Keratinocyte (primary cell): ENCODE measurements at regions not wholly inside any gene's neighbourhood (a gene's known extent, or its start where the extent isn't known, plus 50 kb on each side); places are given as distances from the start of the nearest gene placed in this dataset.

Source experiments
- DNase-seq: peaks from one replicate; pipeline ENCODE4 v3.0.0-alpha.2; 2011; ENCODE audit warnings: low read depth, missing footprints, low spot score
- FAIRE-seq: peaks from 2 replicates; lab custom pipeline; 2011; peaks lifted over from hg19 to GRCh38; lab: Jason Lieb, UNC
- H2AFZ ChIP-seq: 2 replicates; pipeline ENCODE4 v1.6.0; 2012; ENCODE audit warnings: low read length, control low read depth, inconsistent platforms; ENCODE audit not compliant: control insufficient read depth
- H3K27ac ChIP-seq: 2 replicates; pipeline ENCODE4 v1.5.1; 2011; ENCODE audit warnings: low read length; ENCODE audit not compliant: control insufficient read depth, insufficient read depth
- H3K27me3 ChIP-seq: 3 replicates; pipeline ENCODE4 v1.6.0; 2011; ENCODE audit warnings: low read length; ENCODE audit not compliant: control insufficient read depth, insufficient read depth; ENCODE audit errors: extremely low read depth
- H3K36me3 ChIP-seq, 2 experiments: 2 replicates in 1 of 2; 3 replicates in 1 of 2; pipeline ENCODE4 v1.5.1; 2011; ENCODE audit warnings: low read length in 2 of 2, mild to moderate bottlenecking in 1 of 2; ENCODE audit not compliant: control insufficient read depth in 2 of 2, insufficient read depth in 2 of 2; ENCODE audit errors: extremely low read depth in 1 of 2
- H3K4me1 ChIP-seq: 3 replicates; pipeline ENCODE4 v1.5.1; 2011; ENCODE audit warnings: low read length; ENCODE audit not compliant: control insufficient read depth, insufficient read depth; ENCODE audit errors: extremely low read depth
- H3K4me2 ChIP-seq: 3 replicates; pipeline ENCODE4 v1.6.0; 2011; ENCODE audit warnings: low read depth, low read length; ENCODE audit not compliant: control insufficient read depth, insufficient read depth; ENCODE audit errors: extremely low read depth
- H3K4me3 ChIP-seq, 3 experiments: fragments of 200-600 bp in 1 of 3; sonication (generic) in 1 of 3; 2 replicates in 2 of 3; 3 replicates in 1 of 3; pipeline ENCODE4 v1.5.1; 2011 to 2016; ENCODE audit warnings: low read length in 3 of 3, mild to moderate bottlenecking in 3 of 3, control low read depth in 2 of 3, inconsistent platforms in 1 of 3, low read depth in 1 of 3, mixed read lengths in 1 of 3, mixed run types in 1 of 3, moderate library complexity in 1 of 3; ENCODE audit not compliant: control insufficient read depth in 2 of 3, insufficient read depth in 2 of 3; ENCODE audit errors: extremely low read depth in 1 of 3
- H3K79me2 ChIP-seq: 2 replicates; pipeline ENCODE4 v1.6.0; 2012; ENCODE audit warnings: low read length; ENCODE audit not compliant: control insufficient read depth, insufficient read depth
- H3K9ac ChIP-seq: 3 replicates; pipeline ENCODE4 v1.6.0; 2011; ENCODE audit warnings: low read length; ENCODE audit not compliant: control insufficient read depth, insufficient read depth; ENCODE audit errors: extremely low read depth
- H3K9me1 ChIP-seq: 3 replicates; pipeline ENCODE4 v1.6.0; 2011; ENCODE audit warnings: low read length; ENCODE audit not compliant: control insufficient read depth, insufficient read depth; ENCODE audit errors: extremely low read depth
- H3K9me3 ChIP-seq: 2 replicates; pipeline ENCODE4 v1.5.1; 2012; ENCODE audit warnings: low read depth, low read length; ENCODE audit not compliant: control insufficient read depth
- H4K20me1 ChIP-seq: 3 replicates; pipeline ENCODE4 v1.6.0; 2011; ENCODE audit warnings: low read length; ENCODE audit not compliant: control insufficient read depth, insufficient read depth; ENCODE audit errors: extremely low read depth
- EZH2 ChIP-seq: IDR thresholded peaks from one replicate; pipeline ENCODE4 v1.6.1; 2012; ENCODE audit warnings: inconsistent platforms, mild to moderate bottlenecking, low read length, moderate library complexity
- dilution Hi-C: fragments of 300-500 bp; cut with MboI; formaldehyde crosslinking; loops from one replicate; pipeline ENCODE4 v1.7.0; 2020; ENCODE audit warnings: low sequenced_read_pairs; ENCODE audit not compliant: extremely low pct_ligation_motif_present
- TF ChIP-seq, protein P1 (sequence below), 3 experiments: IDR thresholded peaks in 1 of 3; conservative IDR thresholded peaks in 1 of 3; optimal IDR thresholded peaks in 1 of 3; 2 replicates in 2 of 3; 3 replicates in 1 of 3; pipeline versions ENCODE3 to v1.5.1; 2011; ENCODE audit warnings: low read length in 3 of 3, mild to moderate bottlenecking in 3 of 3, moderate library complexity in 2 of 3, control low read depth in 1 of 3, inconsistent platforms in 1 of 3; ENCODE audit not compliant: insufficient read depth in 2 of 3; ENCODE audit errors: extremely low read depth in 1 of 3

DNA sequence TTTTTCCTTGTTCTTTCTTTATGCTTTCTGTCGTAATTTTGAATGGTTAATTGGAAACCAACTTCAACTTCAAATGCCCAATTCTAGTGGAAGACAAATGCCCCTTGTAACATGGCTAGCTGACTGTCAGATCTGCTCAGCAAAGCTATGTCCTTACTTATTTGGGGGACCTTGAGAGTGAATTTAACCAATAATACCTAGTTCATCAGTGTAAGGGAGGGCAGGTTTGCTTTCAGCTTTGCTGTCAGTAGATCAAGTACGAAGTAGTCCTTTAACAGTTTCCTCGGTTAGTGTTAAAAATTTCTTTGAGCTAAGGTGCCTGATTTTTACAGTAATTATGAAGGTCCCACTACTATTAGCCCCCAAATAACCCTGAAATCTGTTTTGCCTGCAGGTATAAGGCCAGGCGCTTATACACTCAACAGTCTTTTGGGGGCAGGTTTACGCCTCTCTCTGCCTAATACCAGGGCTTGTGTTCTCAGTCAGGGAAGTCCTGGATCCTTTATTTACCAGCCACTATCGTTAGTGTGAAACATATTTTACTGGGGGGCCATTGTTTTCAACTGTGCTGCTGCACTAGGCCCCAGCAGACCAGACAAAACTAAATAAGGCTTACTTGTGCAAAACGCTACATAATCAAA lies 165.1 kb upstream of the KCNJ3 start:
- Histone ChIP-seq H3K9me1 (no peaks in the 10 kb centered on the region), H3K79me2 (no peaks in the 10 kb centered on the region), H3K4me1 (no peaks in the 10 kb centered on the region), H4K20me1 (no peaks in the 10 kb centered on the region), H3K27me3 (no peaks in the 10 kb centered on the region), H3K4me3 (no peak overlapping the region), H3K36me3 (no peaks in the 10 kb centered on the region), H3K9me3 (no peaks in the 10 kb centered on the region), H3K27ac (no peak overlapping the region), H2AFZ (no peak overlapping the region), H3K9ac (no peak overlapping the region), H3K4me2 (no peak overlapping the region)
- dilution Hi-C loops: no loop called here
- DNase-seq (no peak), FAIRE-seq (no peak)
- no peak for TF ChIP-seq EZH2
- TF ChIP-seq, protein P1, sequence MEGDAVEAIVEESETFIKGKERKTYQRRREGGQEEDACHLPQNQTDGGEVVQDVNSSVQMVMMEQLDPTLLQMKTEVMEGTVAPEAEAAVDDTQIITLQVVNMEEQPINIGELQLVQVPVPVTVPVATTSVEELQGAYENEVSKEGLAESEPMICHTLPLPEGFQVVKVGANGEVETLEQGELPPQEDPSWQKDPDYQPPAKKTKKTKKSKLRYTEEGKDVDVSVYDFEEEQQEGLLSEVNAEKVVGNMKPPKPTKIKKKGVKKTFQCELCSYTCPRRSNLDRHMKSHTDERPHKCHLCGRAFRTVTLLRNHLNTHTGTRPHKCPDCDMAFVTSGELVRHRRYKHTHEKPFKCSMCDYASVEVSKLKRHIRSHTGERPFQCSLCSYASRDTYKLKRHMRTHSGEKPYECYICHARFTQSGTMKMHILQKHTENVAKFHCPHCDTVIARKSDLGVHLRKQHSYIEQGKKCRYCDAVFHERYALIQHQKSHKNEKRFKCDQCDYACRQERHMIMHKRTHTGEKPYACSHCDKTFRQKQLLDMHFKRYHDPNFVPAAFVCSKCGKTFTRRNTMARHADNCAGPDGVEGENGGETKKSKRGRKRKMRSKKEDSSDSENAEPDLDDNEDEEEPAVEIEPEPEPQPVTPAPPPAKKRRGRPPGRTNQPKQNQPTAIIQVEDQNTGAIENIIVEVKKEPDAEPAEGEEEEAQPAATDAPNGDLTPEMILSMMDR (optimal IDR thresholded peaks at IDR 0.05 in 1 of 3, IDR thresholded peaks at IDR 0.05 in 1 of 3, conservative IDR thresholded peaks at IDR 0.05 in 1 of 3; ENCODE audit: extremely low read depth in 1 of 3, insufficient read depth in 2 of 3, low read length in 3 of 3): no peak

DNA sequence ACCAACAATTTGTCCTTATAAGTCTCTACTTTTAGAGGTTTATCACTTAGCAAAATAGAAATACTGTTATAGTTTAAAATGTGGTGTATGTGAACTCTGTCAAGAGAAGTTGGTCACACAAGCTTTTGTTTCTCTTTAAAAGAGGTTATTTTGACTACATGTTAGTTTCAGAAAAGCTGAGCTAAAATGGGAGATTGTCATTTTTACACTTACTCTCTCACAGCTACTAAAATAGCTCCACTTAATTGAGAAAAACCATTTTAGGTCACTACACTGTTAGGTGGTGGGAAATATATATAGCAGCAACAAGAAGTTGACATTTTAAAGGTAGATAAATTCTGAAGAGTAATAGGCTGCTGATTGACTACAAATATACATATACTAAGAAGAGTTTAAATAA lies 161.5 kb upstream of the KCNJ3 start:
- H3K4me3 ChIP-seq: no peak overlapping the region
- no peak overlapping the region for H3K27ac ChIP-seq
- H4K20me1 ChIP-seq: no peaks in the 10 kb centered on the region
- TF ChIP-seq, protein P1 (optimal IDR thresholded peaks at IDR 0.05 in 1 of 3, IDR thresholded peaks at IDR 0.05 in 1 of 3, conservative IDR thresholded peaks at IDR 0.05 in 1 of 3; ENCODE audit: extremely low read depth in 1 of 3, insufficient read depth in 2 of 3, low read length in 3 of 3): no peak
- no peak for TF ChIP-seq EZH2
- no peaks in the 10 kb centered on the region for H3K4me1 ChIP-seq
- H3K9me1 ChIP-seq: no peaks in the 10 kb centered on the region
- no peak for FAIRE-seq
- H3K9me3 ChIP-seq: no peaks in the 10 kb centered on the region
- no peaks in the 10 kb centered on the region for H3K27me3 ChIP-seq
- H3K36me3 ChIP-seq: no peaks in the 10 kb centered on the region
- dilution Hi-C loops: no loop called here
- DNase-seq: no peak
- no peak overlapping the region for H3K9ac ChIP-seq
- H3K4me2 ChIP-seq: no peak overlapping the region
- H2AFZ ChIP-seq: no peak overlapping the region
- H3K79me2 ChIP-seq: no peaks in the 10 kb centered on the region
